ENCODE measurements at regions not wholly inside any gene's neighbourhood (a gene's known extent, or its start where the extent isn't known, plus 50 kb on each side); places are given as distances from the start of the nearest gene placed in this dataset.

DNA sequence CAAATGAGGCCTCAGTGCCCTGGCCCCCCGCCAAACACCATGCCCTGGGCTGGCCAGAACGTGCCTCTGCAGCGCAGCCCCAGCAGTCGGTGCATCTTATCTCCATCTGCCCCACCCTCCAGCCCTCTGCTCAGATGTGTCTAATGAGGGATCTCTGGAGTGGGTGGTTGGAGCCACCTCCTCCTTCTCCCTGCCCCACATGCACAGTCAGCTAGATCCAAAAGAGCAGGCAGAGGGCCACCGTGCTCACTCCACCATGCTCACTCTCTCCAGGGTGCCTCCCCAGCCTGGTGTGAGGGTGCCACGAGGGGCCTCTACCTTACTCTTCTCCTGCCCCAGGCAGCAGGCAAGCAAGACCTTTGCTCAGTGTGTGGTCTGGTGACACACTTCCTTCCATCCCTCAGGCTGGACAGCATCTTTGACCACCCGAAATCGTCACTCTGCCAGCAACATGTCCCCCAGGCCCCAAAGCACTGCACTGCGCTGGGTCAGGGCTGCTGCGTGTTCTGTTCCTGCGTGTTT lies 266.1 kb upstream of the HDAC4 start:
- no peak for TF ChIP-seq CTCF (IDR thresholded peaks at IDR 0.05; ENCODE audit: insufficient read depth, low read length, poor library complexity, severe bottlenecking)

GRCh38 chr2:239666053-239666854 lies 265.4 kb upstream of the HDAC4 start:
- TF ChIP-seq CTCF (IDR thresholded peaks at IDR 0.05; ENCODE audit: insufficient read depth, low read length, poor library complexity, severe bottlenecking) = no peak
- no peak for DNase-seq (ENCODE audit: extremely low read depth, insufficient read length)
- no peak overlapping the region for H3K4me3 ChIP-seq (replicated peaks; ENCODE audit: low read depth, low read length)
- H3K27me3 ChIP-seq (replicated peaks; ENCODE audit: control insufficient read depth, insufficient read depth, low read length) = no peaks in the 10 kb centered on the region; the same call in 1 of the 2 replicates
- H3K36me3 ChIP-seq (ENCODE audit: control insufficient read depth, insufficient read depth, low read length) = no peaks in the 10 kb centered on the region

More for the DNA sequence above, 266.1 kb upstream of the HDAC4 start:
- Histone ChIP-seq H3K27me3 (replicated peaks; ENCODE audit: control insufficient read depth, insufficient read depth, low read length) (no peaks in the 10 kb centered on the region; the same call in 1 of the 2 replicates), H3K36me3 (ENCODE audit: control insufficient read depth, insufficient read depth, low read length) (no peaks in the 10 kb centered on the region), H3K4me3 (replicated peaks; ENCODE audit: low read depth, low read length) (no peak overlapping the region)
- no peak for DNase-seq (ENCODE audit: extremely low read depth, insufficient read length)

- Histone ChIP-seq H3K4me3 (replicated peaks; ENCODE audit: low read depth, low read length) (no peak overlapping the region), H3K27me3 (replicated peaks; ENCODE audit: control insufficient read depth, insufficient read depth, low read length) (no peaks in the 10 kb centered on the region; the same call in 1 of the 2 replicates), H3K36me3 (ENCODE audit: control insufficient read depth, insufficient read depth, low read length) (no peaks in the 10 kb centered on the region)
- DNase-seq (ENCODE audit: extremely low read depth, insufficient read length) = no peak
- no peak for TF ChIP-seq CTCF (IDR thresholded peaks at IDR 0.05; ENCODE audit: insufficient read depth, low read length, poor library complexity, severe bottlenecking)
These were observed 263.5 kb upstream of the HDAC4 start for GRCh38 chr2:239664216-239664810.

DNA sequence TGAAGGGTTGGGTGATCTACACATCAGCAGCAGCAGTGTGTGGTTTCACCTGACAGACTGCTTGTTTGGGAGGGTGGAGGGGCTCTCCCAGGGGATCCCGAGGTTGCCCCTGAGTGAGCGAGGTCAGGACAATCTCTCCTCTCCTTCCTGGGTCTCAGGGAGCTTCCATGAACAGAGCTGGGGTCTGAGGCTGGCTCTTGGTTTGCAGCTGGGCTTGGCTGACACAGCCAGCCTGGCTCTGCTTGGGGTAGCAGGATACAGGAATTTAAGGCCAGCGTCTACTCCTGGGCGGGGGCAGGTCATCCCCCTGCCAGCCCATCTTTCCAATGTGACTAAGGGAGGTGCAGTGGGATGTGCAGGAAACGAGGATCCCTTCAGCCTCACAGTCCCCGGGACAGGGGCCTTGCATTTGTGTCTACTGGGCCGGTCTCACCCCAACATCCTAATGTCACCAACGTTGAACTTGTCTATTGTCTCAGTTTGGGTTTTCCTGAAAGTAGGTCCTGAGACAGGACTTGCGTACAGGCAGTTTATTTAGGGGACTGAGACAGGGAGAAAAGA lies 262.6 kb upstream of the HDAC4 start:
- no peak for TF ChIP-seq CTCF (IDR thresholded peaks at IDR 0.05; ENCODE audit: insufficient read depth, low read length, poor library complexity, severe bottlenecking)
- Histone ChIP-seq H3K4me3 (replicated peaks; ENCODE audit: low read depth, low read length) (no peak overlapping the region), H3K36me3 (ENCODE audit: control insufficient read depth, insufficient read depth, low read length) (no peaks in the 10 kb centered on the region), H3K27me3 (replicated peaks; ENCODE audit: control insufficient read depth, insufficient read depth, low read length) (no peaks in the 10 kb centered on the region; the same call in 1 of the 2 replicates)
- DNase-seq (ENCODE audit: extremely low read depth, insufficient read length) = no peak

DNA sequence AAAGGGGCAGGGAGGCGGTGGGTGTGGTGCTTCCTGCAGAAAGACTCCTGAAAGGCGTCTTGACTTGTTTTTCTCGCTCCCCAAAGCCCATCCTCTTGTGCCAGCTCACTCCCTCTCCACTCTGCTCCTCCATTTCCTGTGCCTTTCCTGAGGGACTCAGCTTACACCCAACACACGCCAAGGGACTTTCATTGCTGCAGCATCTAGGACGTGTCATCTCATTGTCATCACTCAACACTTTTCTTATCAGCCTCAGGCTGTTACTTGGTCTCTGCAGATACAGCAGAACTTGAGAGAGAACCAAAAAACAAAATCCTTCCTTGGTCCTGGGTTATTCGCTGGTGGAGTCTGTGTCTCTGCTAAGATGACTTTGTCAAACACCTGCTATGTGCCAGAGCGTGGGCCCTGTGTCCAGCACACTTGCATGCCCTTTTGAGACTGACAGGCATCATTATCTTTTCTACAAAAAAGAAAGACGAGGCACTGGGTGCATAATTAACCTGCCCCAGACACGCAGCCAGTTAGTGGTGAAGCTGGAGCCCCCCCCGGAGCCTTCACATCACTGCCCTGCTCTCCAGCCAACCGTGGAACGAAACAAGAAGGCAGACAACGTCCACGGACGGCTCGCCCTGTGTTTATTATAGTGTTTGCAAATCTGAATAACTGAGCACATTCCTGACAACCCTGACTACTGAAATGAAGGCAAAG lies 261.7 kb upstream of the HDAC4 start:
- no peak for TF ChIP-seq CTCF (IDR thresholded peaks at IDR 0.05; ENCODE audit: insufficient read depth, low read length, poor library complexity, severe bottlenecking)
- Histone ChIP-seq H3K4me3 (replicated peaks; ENCODE audit: low read depth, low read length) (no peak overlapping the region), H3K27me3 (replicated peaks; ENCODE audit: control insufficient read depth, insufficient read depth, low read length) (no peaks in the 10 kb centered on the region; the same call in 1 of the 2 replicates), H3K36me3 (ENCODE audit: control insufficient read depth, insufficient read depth, low read length) (no peaks in the 10 kb centered on the region)
- DNase-seq (ENCODE audit: extremely low read depth, insufficient read length) = no peak

Data from GM06990 (cell line).